ENCODE measurements at regions not wholly inside any gene's neighbourhood (a gene's known extent, or its start where the extent isn't known, plus 50 kb on each side); places are given as distances from the start of the nearest gene placed in this dataset.
"Not testable (repeated sequence)": the region's sequence is repeated elsewhere in the genome, so short reads cannot be mapped to it uniquely, and the experiment has no call there.

GRCh38 chr2:223330747-223331146, 271.4 kb downstream of the SCG2 start:
- not testable (repeated sequence) for H3K27ac ChIP-seq (ENCODE audit: low read depth in 1 of 3, low read length in 2 of 3); DNase-seq; H3K4me1 ChIP-seq (ENCODE audit: control insufficient read depth in 3 of 3, insufficient read depth in 2 of 3, low read depth in 1 of 3, low read length in 2 of 3); H3K4me3 ChIP-seq (ENCODE audit: low read depth in 1 of 3, low read length in 3 of 3); H3K36me3 ChIP-seq (ENCODE audit: control insufficient read depth in 3 of 3, insufficient read depth in 2 of 3, low read depth in 1 of 3, low read length in 3 of 3); FAIRE-seq; H3K27me3 ChIP-seq (ENCODE audit: control insufficient read depth in 3 of 3, insufficient read depth in 3 of 3, low read length in 3 of 3); H3K9me3 ChIP-seq (ENCODE audit: control insufficient read depth in 2 of 2, insufficient read depth in 1 of 2, low read depth in 1 of 2, low read length in 1 of 2)
- WGBS, 3 donors = 56 to 80% (median 71%) methylated on average over 6 to 7 of the region's 7 CpGs

GRCh38 chr2:223338016-223338415, 264.1 kb downstream of the SCG2 start:
- no peak for DNase-seq
- no peak for FAIRE-seq
- 70 to 80% (median 74%) methylated on average over 1 of the region's 1 CpG for WGBS, 3 donors
- Histone ChIP-seq H3K4me3 (ENCODE audit: low read depth in 1 of 3, low read length in 3 of 3) (no peak overlapping the region), H3K27me3 (ENCODE audit: control insufficient read depth in 3 of 3, insufficient read depth in 3 of 3, low read length in 3 of 3) (no peaks in the 10 kb centered on the region), H3K27ac (ENCODE audit: low read depth in 1 of 3, low read length in 2 of 3) (peak overlapping the region in 1 of 3 donors; percentile 14), H3K9me3 (ENCODE audit: control insufficient read depth in 2 of 2, insufficient read depth in 1 of 2, low read depth in 1 of 2, low read length in 1 of 2) (no peaks in the 10 kb centered on the region), H3K36me3 (ENCODE audit: control insufficient read depth in 3 of 3, insufficient read depth in 2 of 3, low read depth in 1 of 3, low read length in 3 of 3) (no peaks in the 10 kb centered on the region), H3K4me1 (ENCODE audit: control insufficient read depth in 3 of 3, insufficient read depth in 2 of 3, low read depth in 1 of 3, low read length in 2 of 3) (no peaks in the 10 kb centered on the region)

- no peak overlapping the region for H3K4me3 ChIP-seq (ENCODE audit: low read depth in 1 of 3, low read length in 3 of 3)
- no peaks in the 10 kb centered on the region for H3K36me3 ChIP-seq (ENCODE audit: control insufficient read depth in 3 of 3, insufficient read depth in 2 of 3, low read depth in 1 of 3, low read length in 3 of 3)
- DNase-seq (no peak), FAIRE-seq (no peak)
- no peaks in the 10 kb centered on the region for H3K27me3 ChIP-seq (ENCODE audit: control insufficient read depth in 3 of 3, insufficient read depth in 3 of 3, low read length in 3 of 3)
- no peaks in the 10 kb centered on the region for H3K4me1 ChIP-seq (ENCODE audit: control insufficient read depth in 3 of 3, insufficient read depth in 2 of 3, low read depth in 1 of 3, low read length in 2 of 3)
- H3K9me3 ChIP-seq (ENCODE audit: control insufficient read depth in 2 of 2, insufficient read depth in 1 of 2, low read depth in 1 of 2, low read length in 1 of 2) = no peaks in the 10 kb centered on the region
- H3K27ac ChIP-seq (ENCODE audit: low read depth in 1 of 3, low read length in 2 of 3) = no peak overlapping the region
- WGBS, 3 donors = 6 to 35% (median 26%) methylated on average over 1 of the region's 1 CpG
Observed at GRCh38 chr2:223357076-223357475, 245.1 kb downstream of the SCG2 start.

- H3K36me3 ChIP-seq (ENCODE audit: control insufficient read depth in 3 of 3, insufficient read depth in 2 of 3, low read depth in 1 of 3, low read length in 3 of 3) = no peaks in the 10 kb centered on the region
- H3K4me1 ChIP-seq (ENCODE audit: control insufficient read depth in 3 of 3, insufficient read depth in 2 of 3, low read depth in 1 of 3, low read length in 2 of 3) = no peaks in the 10 kb centered on the region
- no peaks in the 10 kb centered on the region for H3K9me3 ChIP-seq (ENCODE audit: control insufficient read depth in 2 of 2, insufficient read depth in 1 of 2, low read depth in 1 of 2, low read length in 1 of 2)
- DNase-seq (no peak), FAIRE-seq (no peak)
- no peaks in the 10 kb centered on the region for H3K27me3 ChIP-seq (ENCODE audit: control insufficient read depth in 3 of 3, insufficient read depth in 3 of 3, low read length in 3 of 3)
- H3K4me3 ChIP-seq (ENCODE audit: low read depth in 1 of 3, low read length in 3 of 3) = no peak overlapping the region
- WGBS, 3 donors = 82 to 89% (median 88%) methylated on average over 6 of the region's 6 CpGs
- H3K27ac ChIP-seq (ENCODE audit: low read depth in 1 of 3, low read length in 2 of 3) = no peak overlapping the region
Observed at GRCh38 chr2:223363085-223363484, 239.1 kb downstream of the SCG2 start.

- FAIRE-seq = no peak
- DNase-seq = no peak
- Histone ChIP-seq H3K4me1 (ENCODE audit: control insufficient read depth in 3 of 3, insufficient read depth in 2 of 3, low read depth in 1 of 3, low read length in 2 of 3) (no peaks in the 10 kb centered on the region), H3K27ac (ENCODE audit: low read depth in 1 of 3, low read length in 2 of 3) (no peak overlapping the region), H3K27me3 (ENCODE audit: control insufficient read depth in 3 of 3, insufficient read depth in 3 of 3, low read length in 3 of 3) (no peaks in the 10 kb centered on the region), H3K4me3 (ENCODE audit: low read depth in 1 of 3, low read length in 3 of 3) (no peak overlapping the region), H3K36me3 (ENCODE audit: control insufficient read depth in 3 of 3, insufficient read depth in 2 of 3, low read depth in 1 of 3, low read length in 3 of 3) (no peaks in the 10 kb centered on the region), H3K9me3 (ENCODE audit: control insufficient read depth in 2 of 2, insufficient read depth in 1 of 2, low read depth in 1 of 2, low read length in 1 of 2) (no peaks in the 10 kb centered on the region)
- 36 to 57% (median 41%) methylated on average over 5 of the region's 5 CpGs for WGBS, 3 donors
Observed at GRCh38 chr2:223365158-223365679, 236.9 kb downstream of the SCG2 start.

GRCh38 chr2:223366566-223366965, 235.6 kb downstream of the SCG2 start:
- FAIRE-seq = no peak
- Histone ChIP-seq H3K4me1 (ENCODE audit: control insufficient read depth in 3 of 3, insufficient read depth in 2 of 3, low read depth in 1 of 3, low read length in 2 of 3) (no peaks in the 10 kb centered on the region), H3K27me3 (ENCODE audit: control insufficient read depth in 3 of 3, insufficient read depth in 3 of 3, low read length in 3 of 3) (no peaks in the 10 kb centered on the region), H3K36me3 (ENCODE audit: control insufficient read depth in 3 of 3, insufficient read depth in 2 of 3, low read depth in 1 of 3, low read length in 3 of 3) (no peaks in the 10 kb centered on the region), H3K4me3 (ENCODE audit: low read depth in 1 of 3, low read length in 3 of 3) (no peak overlapping the region), H3K27ac (ENCODE audit: low read depth in 1 of 3, low read length in 2 of 3) (no peak overlapping the region), H3K9me3 (ENCODE audit: control insufficient read depth in 2 of 2, insufficient read depth in 1 of 2, low read depth in 1 of 2, low read length in 1 of 2) (no peaks in the 10 kb centered on the region)
- WGBS, 3 donors = 79 to 82% (median 80%) methylated on average over 5 of the region's 5 CpGs
- no peak for DNase-seq

- Histone ChIP-seq H3K9me3 (ENCODE audit: control insufficient read depth in 2 of 2, insufficient read depth in 1 of 2, low read depth in 1 of 2, low read length in 1 of 2) (no peaks in the 10 kb centered on the region), H3K27me3 (ENCODE audit: control insufficient read depth in 3 of 3, insufficient read depth in 3 of 3, low read length in 3 of 3) (no peaks in the 10 kb centered on the region), H3K4me1 (ENCODE audit: control insufficient read depth in 3 of 3, insufficient read depth in 2 of 3, low read depth in 1 of 3, low read length in 2 of 3) (no peaks in the 10 kb centered on the region), H3K27ac (ENCODE audit: low read depth in 1 of 3, low read length in 2 of 3) (no peak overlapping the region), H3K36me3 (ENCODE audit: control insufficient read depth in 3 of 3, insufficient read depth in 2 of 3, low read depth in 1 of 3, low read length in 3 of 3) (no peaks in the 10 kb centered on the region), H3K4me3 (ENCODE audit: low read depth in 1 of 3, low read length in 3 of 3) (no peak overlapping the region)
- no peak for FAIRE-seq
- DNase-seq = no peak
- 26 to 47% (median 33%) methylated on average over 2 of the region's 2 CpGs for WGBS, 3 donors
Observed at GRCh38 chr2:223368481-223368880, 233.7 kb downstream of the SCG2 start.

- no peak overlapping the region for H3K4me3 ChIP-seq (ENCODE audit: low read depth in 1 of 3, low read length in 3 of 3)
- H3K36me3 ChIP-seq (ENCODE audit: control insufficient read depth in 3 of 3, insufficient read depth in 2 of 3, low read depth in 1 of 3, low read length in 3 of 3) = no peaks in the 10 kb centered on the region
- no peaks in the 10 kb centered on the region for H3K4me1 ChIP-seq (ENCODE audit: control insufficient read depth in 3 of 3, insufficient read depth in 2 of 3, low read depth in 1 of 3, low read length in 2 of 3)
- DNase-seq = no peak
- 32 to 54% (median 38%) methylated on average over 3 of the region's 3 CpGs for WGBS, 3 donors
- H3K27ac ChIP-seq (ENCODE audit: low read depth in 1 of 3, low read length in 2 of 3) = no peak overlapping the region
- no peaks in the 10 kb centered on the region for H3K27me3 ChIP-seq (ENCODE audit: control insufficient read depth in 3 of 3, insufficient read depth in 3 of 3, low read length in 3 of 3)
- H3K9me3 ChIP-seq (ENCODE audit: control insufficient read depth in 2 of 2, insufficient read depth in 1 of 2, low read depth in 1 of 2, low read length in 1 of 2) = no peaks in the 10 kb centered on the region
- no peak for FAIRE-seq
Observed at GRCh38 chr2:223369889-223370288, 232.3 kb downstream of the SCG2 start.

GRCh38 chr2:223383315-223383714, 218.8 kb downstream of the SCG2 start:
- no peaks in the 10 kb centered on the region for H3K27me3 ChIP-seq (ENCODE audit: control insufficient read depth in 3 of 3, insufficient read depth in 3 of 3, low read length in 3 of 3)
- no peak for DNase-seq
- no peak overlapping the region for H3K27ac ChIP-seq (ENCODE audit: low read depth in 1 of 3, low read length in 2 of 3)
- FAIRE-seq = no peak
- no peaks in the 10 kb centered on the region for H3K4me1 ChIP-seq (ENCODE audit: control insufficient read depth in 3 of 3, insufficient read depth in 2 of 3, low read depth in 1 of 3, low read length in 2 of 3)
- H3K9me3 ChIP-seq (ENCODE audit: control insufficient read depth in 2 of 2, insufficient read depth in 1 of 2, low read depth in 1 of 2, low read length in 1 of 2) = no peaks in the 10 kb centered on the region
- H3K4me3 ChIP-seq (ENCODE audit: low read depth in 1 of 3, low read length in 3 of 3) = no peak overlapping the region
- no peaks in the 10 kb centered on the region for H3K36me3 ChIP-seq (ENCODE audit: control insufficient read depth in 3 of 3, insufficient read depth in 2 of 3, low read depth in 1 of 3, low read length in 3 of 3)
- WGBS, 3 donors = 89 to 94% (median 91%) methylated on average over 1 of the region's 1 CpG
